GM12872 (cell line): ENCODE measurements at regions not wholly inside any gene's neighbourhood (a gene's known extent, or its start where the extent isn't known, plus 50 kb on each side); places are given as distances from the start of the nearest gene placed in this dataset.

ENCODE experiments used
- TF ChIP-seq, protein P1 (sequence below): IDR thresholded peaks from 3 replicates; pipeline ENCODE4 v1.5.1; 2011; ENCODE audit warnings: low read depth, mild to moderate bottlenecking, low read length, moderate library complexity; ENCODE audit not compliant: insufficient read depth

DNA sequence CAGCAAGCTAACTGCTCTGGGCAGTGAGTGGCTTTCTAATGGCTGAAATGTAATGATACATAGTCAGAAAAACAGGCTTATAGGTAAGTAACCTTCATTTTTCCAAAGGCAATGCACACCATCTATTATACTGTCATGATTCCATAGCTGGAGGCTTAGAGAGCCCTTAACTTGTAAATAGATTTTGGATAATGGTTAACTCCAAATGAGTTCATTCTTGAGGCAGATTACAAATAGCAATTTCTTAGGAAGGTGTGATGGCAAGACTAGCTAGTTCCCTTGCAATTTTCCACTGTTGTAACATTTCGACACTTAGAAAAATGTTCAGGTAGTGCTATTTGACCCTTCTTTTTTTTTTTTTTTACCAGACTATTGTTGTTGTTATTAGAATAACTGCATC is 789.8 kb upstream of the PCDH9 start:
- TF ChIP-seq, protein P1, sequence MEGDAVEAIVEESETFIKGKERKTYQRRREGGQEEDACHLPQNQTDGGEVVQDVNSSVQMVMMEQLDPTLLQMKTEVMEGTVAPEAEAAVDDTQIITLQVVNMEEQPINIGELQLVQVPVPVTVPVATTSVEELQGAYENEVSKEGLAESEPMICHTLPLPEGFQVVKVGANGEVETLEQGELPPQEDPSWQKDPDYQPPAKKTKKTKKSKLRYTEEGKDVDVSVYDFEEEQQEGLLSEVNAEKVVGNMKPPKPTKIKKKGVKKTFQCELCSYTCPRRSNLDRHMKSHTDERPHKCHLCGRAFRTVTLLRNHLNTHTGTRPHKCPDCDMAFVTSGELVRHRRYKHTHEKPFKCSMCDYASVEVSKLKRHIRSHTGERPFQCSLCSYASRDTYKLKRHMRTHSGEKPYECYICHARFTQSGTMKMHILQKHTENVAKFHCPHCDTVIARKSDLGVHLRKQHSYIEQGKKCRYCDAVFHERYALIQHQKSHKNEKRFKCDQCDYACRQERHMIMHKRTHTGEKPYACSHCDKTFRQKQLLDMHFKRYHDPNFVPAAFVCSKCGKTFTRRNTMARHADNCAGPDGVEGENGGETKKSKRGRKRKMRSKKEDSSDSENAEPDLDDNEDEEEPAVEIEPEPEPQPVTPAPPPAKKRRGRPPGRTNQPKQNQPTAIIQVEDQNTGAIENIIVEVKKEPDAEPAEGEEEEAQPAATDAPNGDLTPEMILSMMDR: no peak

GRCh38 chr13:68009546-68009945 is 779.4 kb upstream of the PCDH9 start:
- TF ChIP-seq, protein P1: no peak

GRCh38 chr13:68007576-68007975 is 777.4 kb upstream of the PCDH9 start:
- TF ChIP-seq, protein P1: no peak

GRCh38 chr13:67996101-67996500 is 766.0 kb upstream of the PCDH9 start:
- TF ChIP-seq, protein P1: no peak

DNA sequence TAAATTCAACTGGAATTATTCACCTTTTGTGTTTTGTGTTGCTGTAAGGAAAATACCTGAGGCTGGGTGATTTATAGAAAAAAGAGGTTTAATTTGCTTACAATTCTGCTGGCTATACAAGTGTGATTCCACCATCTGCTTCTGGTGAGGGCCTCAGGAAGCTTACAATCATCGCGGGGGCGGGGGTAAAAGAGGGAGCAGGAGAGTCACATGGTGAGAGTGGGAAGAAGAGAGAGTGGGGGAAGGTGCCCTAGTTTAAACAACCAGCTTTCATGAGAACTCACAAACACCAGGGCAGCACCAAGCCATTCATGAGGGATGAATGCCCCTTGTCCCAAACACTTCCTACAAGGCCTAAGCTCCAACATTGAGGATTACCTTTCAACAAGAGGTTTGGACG is 760.7 kb upstream of the PCDH9 start:
- TF ChIP-seq, protein P1: no peak

DNA sequence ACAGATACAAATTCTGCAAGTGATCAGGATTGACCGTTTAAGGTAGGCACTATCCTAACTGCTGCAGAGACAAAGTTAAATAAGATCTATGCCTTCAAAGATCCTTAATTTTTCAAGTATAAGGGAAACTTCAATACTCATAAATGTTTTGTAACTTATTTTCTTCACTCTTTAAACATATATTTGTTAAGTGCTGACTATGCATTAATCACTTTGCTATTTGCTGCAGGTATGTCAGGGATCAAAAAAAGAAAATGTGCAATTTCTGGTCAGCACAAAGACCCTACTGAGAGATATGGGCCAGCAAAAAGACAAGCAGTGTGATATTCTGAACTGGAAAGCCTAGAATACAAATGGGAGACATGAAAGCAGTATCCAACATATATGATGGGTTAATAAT is 756.1 kb upstream of the PCDH9 start:
- TF ChIP-seq, protein P1: no peak

- TF ChIP-seq, protein P1: no peak
These were observed 746.9 kb upstream of the PCDH9 start for GRCh38 chr13:67977066-67977465.

GRCh38 chr13:67971291-67971690 is 741.2 kb upstream of the PCDH9 start:
- TF ChIP-seq, protein P1: no peak
